Stimulated activated CD4-positive, alpha-beta T cell treated with anti-CD3 and anti-CD28 coated beads, Interleukin-1b, Interleukin-23, amount 100 ng/mL, for 4 hours (primary cell): ENCODE measurements at regions not wholly inside any gene's neighbourhood (a gene's known extent, or its start where the extent isn't known, plus 50 kb on each side); places are given as distances from the start of the nearest gene placed in this dataset.
"Not testable (repeated sequence)": the region's sequence is repeated elsewhere in the genome, so short reads cannot be mapped to it uniquely, and the experiment has no call there.

Experiments
- DNase-seq, 2 donors: peaks; one replicate each; pipeline ENCODE4 v3.0.0-alpha.2; 2020; ENCODE audit warnings: low read depth in 2 of 2

- DNase-seq = no peak
Observed at GRCh38 chr2:8495189-8495989, 186.5 kb upstream of the ID2 start.

DNA sequence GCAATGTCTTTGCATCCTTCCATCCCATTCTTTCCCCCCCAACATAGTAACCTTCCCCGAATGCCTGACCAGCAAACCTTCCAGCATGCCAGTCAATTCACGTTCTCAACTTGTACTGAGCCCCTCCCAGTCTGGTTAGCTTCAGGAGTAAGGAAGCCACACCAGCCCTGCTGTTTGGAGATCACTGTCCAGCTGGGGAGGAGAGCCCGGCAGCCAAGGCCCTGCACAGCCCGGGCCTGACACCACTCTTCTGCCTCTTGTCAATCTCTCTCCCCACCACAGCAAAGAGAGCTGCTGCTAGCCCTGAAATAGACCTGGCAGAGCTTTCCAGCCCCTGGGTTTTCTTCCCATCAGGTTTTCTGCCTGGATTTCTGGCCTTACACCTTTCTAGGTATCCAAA, 185.8 kb upstream of the ID2 start:
- DNase-seq = no peak

DNA sequence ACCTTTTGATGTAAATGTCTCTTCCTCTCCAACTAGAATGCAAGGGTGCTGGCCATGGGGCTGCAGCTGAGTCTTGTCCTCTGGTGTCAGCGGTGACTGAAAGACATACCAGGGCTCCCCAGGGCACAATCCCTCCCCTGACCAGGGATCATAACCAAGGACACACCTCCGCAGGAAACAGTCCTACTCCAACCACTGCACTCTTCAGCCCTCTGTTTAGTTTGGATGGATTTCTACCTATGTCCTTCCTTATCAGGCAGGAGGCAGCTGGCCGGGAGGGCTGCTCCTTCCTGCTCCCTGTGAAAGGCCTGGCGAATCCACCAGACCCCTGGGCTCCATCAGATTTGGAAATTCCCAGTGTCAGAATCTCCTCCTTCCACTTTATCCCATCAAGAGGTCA, 185.2 kb upstream of the ID2 start:
- DNase-seq = no peak

DNA sequence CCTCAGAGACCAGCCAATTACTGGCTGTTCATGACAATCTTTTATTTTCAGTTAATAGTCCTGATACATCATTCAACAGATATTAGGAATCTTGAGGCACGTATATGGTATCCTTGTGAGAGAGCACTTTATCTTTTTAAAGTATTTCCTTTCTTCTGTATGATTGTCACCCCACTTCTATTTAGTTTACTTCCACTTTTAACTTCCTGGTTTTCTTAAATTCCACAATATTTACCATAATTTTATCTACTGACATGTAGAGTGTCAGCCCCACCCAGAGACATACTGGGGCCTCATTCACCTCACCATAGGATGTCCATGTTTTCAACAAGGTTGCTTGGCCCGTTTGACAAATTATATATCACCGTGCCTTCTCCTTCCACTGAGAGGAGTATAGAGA, 182.9 kb upstream of the ID2 start:
- no peak for DNase-seq

GRCh38 chr2:8500124-8501054, 181.5 kb upstream of the ID2 start:
- DNase-seq = no peak

GRCh38 chr2:8501061-8501720, 180.7 kb upstream of the ID2 start:
- DNase-seq = no peak

DNA sequence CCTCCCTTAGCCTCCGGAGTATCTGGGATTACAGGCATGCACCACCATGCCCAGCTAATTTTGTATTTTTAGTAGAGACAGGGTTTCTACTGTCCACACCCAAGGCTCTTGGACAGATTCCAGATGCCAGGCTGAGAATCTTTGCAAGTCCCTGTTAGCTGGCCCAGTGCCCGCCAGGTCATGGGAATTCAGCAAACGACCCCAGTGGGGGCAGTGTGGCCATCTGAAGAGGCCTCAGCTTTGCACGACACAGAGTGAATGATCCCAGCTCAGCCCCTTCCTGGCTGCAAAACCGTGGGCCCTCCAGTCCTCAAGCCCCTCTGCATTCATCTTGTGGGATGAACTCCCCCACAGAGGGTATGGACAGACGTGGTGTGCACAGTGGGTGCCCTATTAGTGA, 179.5 kb upstream of the ID2 start:
- no peak for DNase-seq

DNA sequence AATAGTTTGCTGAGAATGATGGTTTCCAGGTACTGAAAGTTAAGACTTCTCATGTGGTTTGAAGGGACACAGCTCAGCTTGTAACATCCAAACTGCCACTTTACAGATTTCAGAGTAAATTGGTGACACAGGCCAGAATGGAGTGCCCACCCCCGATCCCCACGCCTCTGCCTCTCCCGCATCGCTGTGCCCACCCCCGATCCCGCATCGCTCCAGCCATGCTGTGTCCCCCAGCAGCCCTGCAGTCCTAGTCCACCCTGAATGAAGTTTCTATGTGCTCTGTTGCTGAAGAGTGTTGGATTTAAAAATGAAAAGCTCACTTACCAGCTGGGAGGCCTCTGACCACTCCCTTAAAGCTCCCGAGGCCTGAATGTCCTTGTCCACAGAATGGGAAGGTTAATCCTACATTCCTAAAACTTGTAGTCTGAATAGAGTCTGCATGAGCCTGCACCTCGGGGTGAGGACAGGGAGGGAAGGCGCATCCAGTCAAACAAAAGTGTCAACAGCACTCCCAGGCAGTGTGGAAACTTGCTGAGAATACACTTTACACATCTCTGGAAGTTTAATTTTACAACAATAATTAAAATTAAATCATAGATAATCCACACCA, 176.4 kb upstream of the ID2 start:
- DNase-seq = no peak

- no peak for DNase-seq
Observed at GRCh38 chr2:8506746-8507145, 175.1 kb upstream of the ID2 start.

GRCh38 chr2:8508766-8509165, 173.1 kb upstream of the ID2 start:
- no peak for DNase-seq

DNA sequence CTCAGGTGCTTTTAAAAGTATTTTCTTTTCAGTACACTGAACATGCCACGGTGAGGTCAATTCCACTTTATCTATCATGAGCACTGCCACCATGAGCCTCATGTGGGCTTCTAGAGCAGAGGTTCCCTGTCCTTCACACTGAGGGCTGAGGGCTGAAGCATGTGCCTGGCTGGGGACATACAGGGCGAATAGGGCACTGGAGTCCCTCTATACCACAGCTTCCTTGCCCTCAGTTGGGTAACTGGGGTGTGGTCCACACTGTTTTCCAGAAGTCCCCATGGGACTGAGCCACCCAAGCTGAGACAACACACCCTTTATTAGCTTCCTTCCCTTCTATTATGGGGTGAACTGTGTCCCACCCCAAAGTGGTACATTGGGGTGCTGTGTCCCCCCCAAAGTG, 172.2 kb upstream of the ID2 start:
- DNase-seq = no peak

GRCh38 chr2:8510055-8510454, 171.8 kb upstream of the ID2 start:
- not testable (repeated sequence) for DNase-seq

DNA sequence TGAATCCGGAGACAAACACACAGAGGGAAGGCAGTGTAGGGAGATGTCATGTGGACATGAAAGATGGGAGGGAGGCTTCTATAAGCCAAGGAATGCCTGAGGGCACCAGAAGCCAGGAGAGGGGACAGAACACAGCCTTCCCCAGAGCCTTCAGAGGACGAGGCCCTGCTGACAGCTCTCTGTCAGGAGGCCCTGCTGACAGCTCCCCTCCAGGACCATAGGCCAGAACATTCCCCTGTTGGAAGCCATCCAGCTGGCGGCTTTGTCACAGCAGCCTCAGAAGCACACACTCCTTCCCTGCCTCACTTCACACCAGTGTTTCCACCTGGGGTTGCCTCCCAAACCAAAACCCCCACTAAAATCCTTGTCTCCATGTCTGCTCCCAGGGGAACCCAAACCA, 171.3 kb upstream of the ID2 start:
- DNase-seq = no peak

- DNase-seq = no peak
Observed at GRCh38 chr2:8511868-8512612, 169.8 kb upstream of the ID2 start.

GRCh38 chr2:8513601-8514273, 168.1 kb upstream of the ID2 start:
- no peak for DNase-seq

GRCh38 chr2:8514274-8514662, 167.6 kb upstream of the ID2 start:
- DNase-seq = no peak

DNA sequence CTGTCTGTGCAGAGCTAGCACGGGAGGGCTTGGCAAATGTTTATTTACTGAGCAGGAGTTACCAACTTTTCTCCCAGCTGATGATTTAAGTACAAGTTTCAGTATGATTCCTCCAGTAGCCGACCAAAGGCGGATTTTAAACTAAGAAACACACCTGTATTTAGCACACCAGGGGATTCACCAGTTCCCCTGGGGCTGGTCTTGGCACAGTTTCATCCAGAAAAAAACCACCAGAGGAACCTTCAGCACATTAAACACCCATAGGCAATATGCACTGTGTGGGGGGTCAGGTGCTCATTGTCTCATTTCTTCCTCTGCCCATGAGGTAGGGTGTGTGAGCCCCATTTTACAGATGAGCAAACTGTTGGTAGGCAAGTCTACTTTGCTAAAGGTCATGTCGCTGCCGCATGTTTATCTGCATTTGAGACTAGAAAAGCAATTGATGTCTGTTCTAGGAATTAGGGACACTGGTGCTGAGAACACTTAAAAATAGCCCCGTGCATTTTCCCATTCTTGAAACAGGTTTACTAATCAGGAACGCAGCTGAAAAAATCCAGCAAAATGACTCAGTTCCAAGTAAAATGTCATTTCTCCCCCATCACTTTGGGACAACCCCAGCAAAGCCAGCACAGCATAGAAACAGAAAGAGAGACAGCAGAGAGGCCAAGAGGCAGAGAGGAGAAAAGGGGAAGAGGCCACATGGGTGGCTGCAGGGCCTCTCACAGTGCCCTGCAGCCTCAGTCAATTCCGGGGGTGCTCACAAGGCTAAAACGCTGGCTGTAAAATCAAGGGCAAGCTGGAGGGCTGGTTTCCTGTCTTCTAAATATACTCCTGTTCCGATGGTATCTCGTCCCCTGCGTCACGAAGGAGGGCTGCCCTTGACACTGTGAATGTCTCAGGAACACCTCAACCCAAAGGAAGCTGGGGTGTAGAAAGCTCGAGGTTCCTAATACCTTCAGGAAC, 166.8 kb upstream of the ID2 start:
- DNase-seq = peak; percentile 9 to 40

DNA sequence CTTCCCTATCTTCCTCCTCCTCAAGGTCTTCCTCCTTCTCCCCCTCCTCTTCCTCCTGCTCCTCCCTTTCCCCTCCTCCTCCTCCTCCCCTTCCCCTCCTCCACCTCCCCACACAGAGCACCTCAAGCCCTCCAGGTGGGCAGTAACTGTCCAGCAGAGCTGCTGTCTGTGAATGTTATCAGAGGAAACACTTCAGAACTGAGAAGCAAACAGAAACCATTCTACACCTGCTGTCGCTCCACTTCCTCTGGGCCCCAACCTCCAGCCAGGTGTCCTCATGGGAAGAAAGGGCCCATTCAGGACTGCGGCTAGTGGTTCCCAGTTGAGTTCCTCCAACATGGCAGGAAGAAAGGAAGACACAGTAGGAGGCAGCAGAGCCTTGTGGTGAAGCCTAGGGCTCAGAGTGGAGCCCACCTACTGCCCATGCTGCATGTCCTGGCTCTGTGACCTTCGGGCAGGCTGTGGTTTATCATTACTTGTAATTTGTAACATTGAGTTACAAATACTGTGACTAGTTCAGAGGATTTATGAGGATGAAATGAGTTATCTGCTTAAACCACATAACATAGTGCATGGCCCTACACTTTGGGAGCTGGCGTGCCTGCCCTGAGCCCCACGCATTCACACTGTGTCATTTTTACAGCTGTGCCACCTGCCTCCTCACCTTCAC, 165.9 kb upstream of the ID2 start:
- DNase-seq = no peak
